ENCODE measurements at regions not wholly inside any gene's neighbourhood (a gene's known extent, or its start where the extent isn't known, plus 50 kb on each side); places are given as distances from the start of the nearest gene placed in this dataset.

- no peak for TF ChIP-seq CTCF (IDR thresholded peaks at IDR 0.05)
- no peak for TF ChIP-seq POLR2AphosphoS5 (IDR thresholded peaks at IDR 0.05; ENCODE audit: insufficient read depth in 1 of 2, low read depth in 1 of 2)
- TF ChIP-seq POLR2A (IDR thresholded peaks at IDR 0.05): no peak
Measured at GRCh38 chr2:104664672-104665071, 189.2 kb upstream of the POU3F3 start.
